Brain microvascular endothelial cell (primary cell): ENCODE measurements at regions not wholly inside any gene's neighbourhood (a gene's known extent, or its start where the extent isn't known, plus 50 kb on each side); places are given as distances from the start of the nearest gene placed in this dataset.

Experiments used
- DNase-seq: peaks from one replicate; pipeline ENCODE4 v3.0.0-alpha.2; 2020
- H3K27ac ChIP-seq: fragments of 250-450 bp; sonication (Bioruptor Pico); 2 replicates; pipeline ENCODE4 v1.5.1; 2020; ENCODE audit warnings: mild to moderate bottlenecking, moderate library complexity
- H3K27me3 ChIP-seq: fragments of 250-450 bp; sonication (Bioruptor Pico); replicated peaks from 2 replicates; pipeline ENCODE4 v1.5.1; 2020; ENCODE audit warnings: mild to moderate bottlenecking
- H3K36me3 ChIP-seq: fragments of 250-450 bp; sonication (Bioruptor Pico); replicated peaks from 2 replicates; pipeline ENCODE4 v1.5.1; 2020; ENCODE audit warnings: mild to moderate bottlenecking
- H3K4me3 ChIP-seq: 2 replicates; pipeline ENCODE4 v1.5.1; 2011; ENCODE audit warnings: low read depth, mild to moderate bottlenecking, control low read depth, low read length, moderate library complexity
- in situ Hi-C: cut with HindIII; loops from 2 replicates; pipeline ENCODE4 v1.10.0; 2017; ENCODE audit warnings: low sequenced_read_pairs, low pct_ligation_motif_present
- TF ChIP-seq, protein P1 (sequence below): IDR thresholded peaks from 2 replicates; pipeline ENCODE4 v1.5.1; 2011; ENCODE audit warnings: low read depth, mild to moderate bottlenecking, moderate library complexity, low read length, control low read depth, inconsistent platforms; ENCODE audit errors: missing control alignments

GRCh38 chr3:111480091-111480490 is 61.9 kb upstream of the CD96 start:
- in situ Hi-C loops = no loop called here
- Histone ChIP-seq H3K27me3 (no peaks in the 10 kb centered on the region), H3K4me3 (no peak overlapping the region), H3K36me3 (no peaks in the 10 kb centered on the region), H3K27ac (no peak overlapping the region)
- no peak for DNase-seq
- TF ChIP-seq, protein P1, sequence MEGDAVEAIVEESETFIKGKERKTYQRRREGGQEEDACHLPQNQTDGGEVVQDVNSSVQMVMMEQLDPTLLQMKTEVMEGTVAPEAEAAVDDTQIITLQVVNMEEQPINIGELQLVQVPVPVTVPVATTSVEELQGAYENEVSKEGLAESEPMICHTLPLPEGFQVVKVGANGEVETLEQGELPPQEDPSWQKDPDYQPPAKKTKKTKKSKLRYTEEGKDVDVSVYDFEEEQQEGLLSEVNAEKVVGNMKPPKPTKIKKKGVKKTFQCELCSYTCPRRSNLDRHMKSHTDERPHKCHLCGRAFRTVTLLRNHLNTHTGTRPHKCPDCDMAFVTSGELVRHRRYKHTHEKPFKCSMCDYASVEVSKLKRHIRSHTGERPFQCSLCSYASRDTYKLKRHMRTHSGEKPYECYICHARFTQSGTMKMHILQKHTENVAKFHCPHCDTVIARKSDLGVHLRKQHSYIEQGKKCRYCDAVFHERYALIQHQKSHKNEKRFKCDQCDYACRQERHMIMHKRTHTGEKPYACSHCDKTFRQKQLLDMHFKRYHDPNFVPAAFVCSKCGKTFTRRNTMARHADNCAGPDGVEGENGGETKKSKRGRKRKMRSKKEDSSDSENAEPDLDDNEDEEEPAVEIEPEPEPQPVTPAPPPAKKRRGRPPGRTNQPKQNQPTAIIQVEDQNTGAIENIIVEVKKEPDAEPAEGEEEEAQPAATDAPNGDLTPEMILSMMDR = no peak

DNA sequence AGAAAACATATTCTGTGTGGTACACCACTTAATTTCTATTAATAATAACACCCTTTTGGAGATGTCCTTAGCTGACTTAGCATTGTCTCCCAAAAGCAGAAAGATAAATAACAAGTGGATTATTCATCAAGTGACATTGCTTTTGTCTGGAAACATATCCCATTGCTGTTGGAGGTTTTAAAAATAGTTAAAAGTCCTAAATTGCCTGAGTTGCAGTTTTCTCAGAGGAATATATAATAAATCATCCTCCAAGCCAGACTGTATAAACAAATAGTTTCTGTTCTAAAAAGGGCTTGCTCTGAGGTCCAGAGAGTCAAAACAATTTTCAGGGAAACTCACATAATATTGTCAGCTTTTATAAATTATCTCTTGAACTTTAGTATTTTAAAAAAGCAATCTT is 60.4 kb upstream of the CD96 start:
- Histone ChIP-seq H3K27me3 (no peaks in the 10 kb centered on the region), H3K27ac (no peak overlapping the region), H3K36me3 (no peaks in the 10 kb centered on the region), H3K4me3 (no peak overlapping the region)
- in situ Hi-C loops = no loop called here
- DNase-seq = no peak
- TF ChIP-seq, protein P1 = no peak

DNA sequence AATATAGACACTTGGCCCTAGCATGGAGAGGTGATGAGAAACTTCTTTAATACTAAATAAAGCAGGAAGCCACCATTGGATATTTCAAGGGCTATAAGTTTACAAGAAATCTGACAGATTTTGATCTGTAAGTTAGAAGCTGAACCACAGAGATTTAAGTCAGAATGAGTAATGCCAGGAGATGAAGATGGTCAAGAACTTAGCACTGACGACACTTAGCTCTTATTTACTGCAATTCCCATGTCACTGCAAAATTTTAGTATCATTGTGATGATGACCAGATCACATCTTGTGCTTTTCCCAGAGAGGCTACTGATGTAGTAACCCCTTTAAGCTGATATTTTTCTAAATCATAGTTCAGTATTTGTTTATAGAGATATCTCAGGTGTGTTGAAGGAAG is 59.4 kb upstream of the CD96 start:
- Histone ChIP-seq H3K27ac (no peak overlapping the region), H3K36me3 (no peaks in the 10 kb centered on the region), H3K27me3 (no peaks in the 10 kb centered on the region), H3K4me3 (no peak overlapping the region)
- in situ Hi-C loops = no loop called here
- no peak for DNase-seq
- TF ChIP-seq, protein P1 = no peak

GRCh38 chr3:111485086-111485485 is 56.9 kb upstream of the CD96 start:
- TF ChIP-seq, protein P1 = no peak
- Histone ChIP-seq H3K27ac (no peak overlapping the region), H3K27me3 (no peaks in the 10 kb centered on the region), H3K4me3 (no peak overlapping the region), H3K36me3 (no peaks in the 10 kb centered on the region)
- no peak for DNase-seq
- in situ Hi-C loops = no loop called here
